ENCODE measurements at regions not wholly inside any gene's neighbourhood (a gene's known extent, or its start where the extent isn't known, plus 50 kb on each side); places are given as distances from the start of the nearest gene placed in this dataset.

GRCh38 chr5:99646011-99646647 lies 717.3 kb upstream of the CHD1 start:
- no peak overlapping the region for H3K27ac ChIP-seq
- 33% methylated on average over 5 of the region's 5 CpGs for WGBS (ENCODE audit: insufficient coverage, low coverage, low lambda C conversion rate, missing lambda C conversion rate)
- no peak for TF ChIP-seq CTCF (IDR thresholded peaks at IDR 0.05)
- no peak for TF ChIP-seq POLR2A (IDR thresholded peaks at IDR 0.05)
- intact Hi-C loops (cut with DNase I), result no loop called here
- H3K9me3 ChIP-seq, result no peaks in the 10 kb centered on the region
- H3K27me3 ChIP-seq, result no peaks in the 10 kb centered on the region
- ATAC-seq (no peak), DNase-seq (no peak)
- no peaks in the 10 kb centered on the region for H3K4me1 ChIP-seq
- H3K4me3 ChIP-seq, result no peak overlapping the region
- no peaks in the 10 kb centered on the region for H3K36me3 ChIP-seq

GRCh38 chr5:99644822-99645221 lies 716.0 kb upstream of the CHD1 start:
- no peaks in the 10 kb centered on the region for H3K36me3 ChIP-seq
- H3K27me3 ChIP-seq, result no peaks in the 10 kb centered on the region
- ATAC-seq (no peak), DNase-seq (no peak)
- TF ChIP-seq CTCF (IDR thresholded peaks at IDR 0.05), result no peak
- TF ChIP-seq POLR2A (IDR thresholded peaks at IDR 0.05), result no peak
- H3K27ac ChIP-seq, result no peak overlapping the region
- no peak overlapping the region for H3K4me3 ChIP-seq
- no peaks in the 10 kb centered on the region for H3K9me3 ChIP-seq
- WGBS (ENCODE audit: insufficient coverage, low coverage, low lambda C conversion rate, missing lambda C conversion rate), result 40% methylated on average over 1 of the region's 1 CpG
- H3K4me1 ChIP-seq, result no peaks in the 10 kb centered on the region
- intact Hi-C loops (cut with DNase I), result no loop called here

GRCh38 chr5:99640646-99641045 lies 711.8 kb upstream of the CHD1 start:
- H3K27ac ChIP-seq, result no peak overlapping the region
- ATAC-seq (no peak), DNase-seq (no peak)
- intact Hi-C loops (cut with DNase I), result no loop called here
- no peak for TF ChIP-seq CTCF (IDR thresholded peaks at IDR 0.05)
- no peak for TF ChIP-seq POLR2A (IDR thresholded peaks at IDR 0.05)
- no peaks in the 10 kb centered on the region for H3K4me1 ChIP-seq
- no peaks in the 10 kb centered on the region for H3K9me3 ChIP-seq
- WGBS (ENCODE audit: insufficient coverage, low coverage, low lambda C conversion rate, missing lambda C conversion rate), result 65% methylated on average over 2 of the region's 2 CpGs
- H3K4me3 ChIP-seq, result no peak overlapping the region
- H3K36me3 ChIP-seq, result no peaks in the 10 kb centered on the region
- H3K27me3 ChIP-seq, result no peaks in the 10 kb centered on the region

GRCh38 chr5:99639905-99640304 lies 711.1 kb upstream of the CHD1 start:
- no peak for DNase-seq
- Histone ChIP-seq H3K27ac (no peak overlapping the region), H3K36me3 (no peaks in the 10 kb centered on the region), H3K27me3 (no peaks in the 10 kb centered on the region), H3K9me3 (no peaks in the 10 kb centered on the region), H3K4me3 (no peak overlapping the region), H3K4me1 (no peaks in the 10 kb centered on the region)
- TF ChIP-seq POLR2A (IDR thresholded peaks at IDR 0.05) (no peak), CTCF (IDR thresholded peaks at IDR 0.05) (no peak)
- intact Hi-C loops (cut with DNase I), result no loop called here
- no peak for ATAC-seq

GRCh38 chr5:99636663-99637062 lies 707.9 kb upstream of the CHD1 start:
- H3K4me3 ChIP-seq, result no peak overlapping the region
- DNase-seq (no peak), ATAC-seq (no peak)
- H3K9me3 ChIP-seq, result no peaks in the 10 kb centered on the region
- no peak overlapping the region for H3K27ac ChIP-seq
- WGBS (ENCODE audit: insufficient coverage, low coverage, low lambda C conversion rate, missing lambda C conversion rate), result 34% methylated on average over 2 of the region's 2 CpGs
- no peak for TF ChIP-seq CTCF (IDR thresholded peaks at IDR 0.05)
- TF ChIP-seq POLR2A (IDR thresholded peaks at IDR 0.05), result no peak
- H3K27me3 ChIP-seq, result no peaks in the 10 kb centered on the region
- H3K36me3 ChIP-seq, result no peaks in the 10 kb centered on the region
- no peaks in the 10 kb centered on the region for H3K4me1 ChIP-seq
- intact Hi-C loops (cut with DNase I), result no loop called here
